NCI-H1092 (cell line): ENCODE measurements at regions not wholly inside any gene's neighbourhood (a gene's known extent, or its start where the extent isn't known, plus 50 kb on each side); places are given as distances from the start of the nearest gene placed in this dataset.
"Not testable (repeated sequence)": the region's sequence is repeated elsewhere in the genome, so short reads cannot be mapped to it uniquely, and the experiment has no call there.

Source experiments
- DNase-seq: peaks from one replicate; lab custom pipeline; 2025; lab: John Stamatoyannopoulos, UW

GRCh38 chr21:18716578-18717138 lies 313.1 kb upstream of the TMPRSS15 start:
- DNase-seq, result no peak

- DNase-seq, result no peak
These were observed 318.6 kb upstream of the TMPRSS15 start for GRCh38 chr21:18722193-18722592.

GRCh38 chr21:18723171-18723570 lies 319.6 kb upstream of the TMPRSS15 start:
- DNase-seq, result no peak

GRCh38 chr21:18725653-18726052 lies 322.1 kb upstream of the TMPRSS15 start:
- no peak for DNase-seq

- no peak for DNase-seq
These were observed 338.4 kb upstream of the TMPRSS15 start for GRCh38 chr21:18741954-18742353.

GRCh38 chr21:18743531-18743930 lies 339.9 kb upstream of the TMPRSS15 start:
- no peak for DNase-seq

- DNase-seq, result no peak
These were observed 341.3 kb upstream of the TMPRSS15 start for GRCh38 chr21:18744840-18745239.

GRCh38 chr21:18752894-18753293 lies 349.3 kb upstream of the TMPRSS15 start:
- not testable (repeated sequence) for DNase-seq

- not testable (repeated sequence) for DNase-seq
These were observed 352.7 kb upstream of the TMPRSS15 start for GRCh38 chr21:18756272-18756671.

- no peak for DNase-seq
These were observed 355.7 kb upstream of the TMPRSS15 start for GRCh38 chr21:18759267-18759666.

- no peak for DNase-seq
These were observed 356.2 kb upstream of the TMPRSS15 start for GRCh38 chr21:18759751-18760161.

- DNase-seq, result no peak
These were observed 356.7 kb upstream of the TMPRSS15 start for GRCh38 chr21:18760247-18760646.

GRCh38 chr21:18764720-18765119 lies 361.1 kb upstream of the TMPRSS15 start:
- no peak for DNase-seq

- no peak for DNase-seq
These were observed 366.0 kb upstream of the TMPRSS15 start for GRCh38 chr21:18769599-18769998.

GRCh38 chr21:18771845-18772380 lies 368.3 kb upstream of the TMPRSS15 start:
- no peak for DNase-seq

- no peak for DNase-seq
These were observed 368.8 kb upstream of the TMPRSS15 start for GRCh38 chr21:18772404-18772803.

- no peak for DNase-seq
These were observed 369.3 kb upstream of the TMPRSS15 start for GRCh38 chr21:18772897-18773296.

GRCh38 chr21:18776936-18777335 lies 373.4 kb upstream of the TMPRSS15 start:
- DNase-seq, result no peak

GRCh38 chr21:18782721-18783120 lies 379.1 kb upstream of the TMPRSS15 start:
- DNase-seq, result no peak

- DNase-seq, result no peak
These were observed 397.9 kb upstream of the TMPRSS15 start for GRCh38 chr21:18801468-18801867.

- no peak for DNase-seq
These were observed 400.0 kb upstream of the TMPRSS15 start for GRCh38 chr21:18803624-18804023.

GRCh38 chr21:18810136-18810535 lies 406.6 kb upstream of the TMPRSS15 start:
- DNase-seq, result no peak

- DNase-seq, result no peak
These were observed 408.7 kb upstream of the TMPRSS15 start for GRCh38 chr21:18812308-18812707.

- no peak for DNase-seq
These were observed 415.9 kb upstream of the TMPRSS15 start for GRCh38 chr21:18819507-18819906.
